GM10248 (cell line): ENCODE measurements at regions not wholly inside any gene's neighbourhood (a gene's known extent, or its start where the extent isn't known, plus 50 kb on each side); places are given as distances from the start of the nearest gene placed in this dataset.

Source experiments
- CTCF ChIA-PET: fragments of 300-600 bp; sonication (Branson Sonifier 250); formaldehyde crosslinking; extraction: SDS; loops from one replicate; lab custom pipeline; 2021; ENCODE audit warnings: antibody characterized with exemption; lab: Yijun Ruan, JAX
- POLR2A ChIA-PET: fragments of 350-650 bp; sonication (Branson Sonifier 250); formaldehyde crosslinking; extraction: SDS; loops from one replicate; lab custom pipeline; 2020; ENCODE audit warnings: antibody characterized with exemption; lab: Yijun Ruan, JAX
- DNase-seq: peaks from one replicate; pipeline ENCODE4 v3.0.0; 2012; ENCODE audit errors: extremely low spot score
- CTCF ChIP-seq: IDR thresholded peaks from 2 replicates; pipeline ENCODE4 v1.5.1; 2012; ENCODE audit warnings: mild to moderate bottlenecking, low read depth; ENCODE audit errors: extremely low read depth, missing control alignments, control extremely low read depth

GRCh38 chr12:62021808-62022207, 238.4 kb upstream of the USP15 start:
- ChIA-PET POLR2A (no interaction called here), CTCF (no interaction called here)
- DNase-seq = no peak
- TF ChIP-seq CTCF = no peak

- TF ChIP-seq CTCF = no peak
- CTCF ChIA-PET = interaction anchor here (2.2 kb wide), 1 partner anchor 23 kb away, joined by 6 read pairs; no protein-coding TSS in a partner anchor
- no peak for DNase-seq
- POLR2A ChIA-PET = no interaction called here
Measured at GRCh38 chr12:62028536-62028935, 231.7 kb upstream of the USP15 start.

DNA sequence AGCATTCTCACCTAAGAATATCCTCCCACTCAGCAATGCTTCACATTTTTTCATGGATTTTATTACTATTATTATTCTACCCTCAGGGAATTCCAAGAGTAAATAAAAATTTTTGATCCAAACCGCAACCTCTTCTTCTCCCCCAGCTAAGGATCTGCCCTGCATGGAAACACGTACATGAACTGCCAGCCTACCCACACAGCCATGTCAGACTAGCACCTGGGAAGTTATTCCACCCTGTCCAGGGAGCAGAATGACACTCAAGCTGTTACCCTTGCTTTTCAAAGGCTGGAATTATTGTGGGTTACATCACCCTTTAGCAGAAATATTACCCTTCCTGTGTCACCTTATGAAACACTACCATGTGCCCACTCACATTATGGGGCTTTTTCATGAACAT, 227.3 kb upstream of the USP15 start:
- no peak for TF ChIP-seq CTCF
- ChIA-PET POLR2A (no interaction called here), CTCF (interaction anchor here (1.3 kb wide), 1 partner anchor 18 kb away, joined by 3 read pairs; no protein-coding TSS in a partner anchor)
- DNase-seq = no peak

- ChIA-PET CTCF (interaction anchor here (2.1 kb wide), 1 partner anchor 9 kb away, joined by 6 read pairs; no protein-coding TSS in a partner anchor), POLR2A (no interaction called here)
- DNase-seq = no peak
- no peak for TF ChIP-seq CTCF
Measured at GRCh38 chr12:62044450-62045135, 215.6 kb upstream of the USP15 start.

DNA sequence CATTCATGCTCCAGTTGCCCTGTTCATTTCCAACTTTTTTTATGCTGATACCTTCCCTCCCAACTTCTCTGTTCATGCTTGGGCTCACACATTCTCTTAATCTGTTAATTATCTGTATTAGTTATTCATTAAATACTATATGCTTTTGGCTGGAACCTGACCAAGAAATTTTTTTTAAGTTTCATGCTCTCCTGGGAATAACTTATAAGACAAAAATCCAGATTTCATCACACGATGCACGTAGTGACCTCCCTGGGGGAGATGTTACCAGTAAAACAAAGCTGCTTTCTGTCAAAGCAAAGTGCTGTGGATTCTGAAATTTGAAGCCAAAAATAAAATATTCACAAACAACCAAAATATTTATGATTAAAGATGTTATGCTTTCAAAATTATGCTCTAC, 215.0 kb upstream of the USP15 start:
- no peak for TF ChIP-seq CTCF
- ChIA-PET CTCF (interaction anchor here (2.1 kb wide), 1 partner anchor 9 kb away, joined by 6 read pairs; no protein-coding TSS in a partner anchor), POLR2A (no interaction called here)
- DNase-seq = no peak

DNA sequence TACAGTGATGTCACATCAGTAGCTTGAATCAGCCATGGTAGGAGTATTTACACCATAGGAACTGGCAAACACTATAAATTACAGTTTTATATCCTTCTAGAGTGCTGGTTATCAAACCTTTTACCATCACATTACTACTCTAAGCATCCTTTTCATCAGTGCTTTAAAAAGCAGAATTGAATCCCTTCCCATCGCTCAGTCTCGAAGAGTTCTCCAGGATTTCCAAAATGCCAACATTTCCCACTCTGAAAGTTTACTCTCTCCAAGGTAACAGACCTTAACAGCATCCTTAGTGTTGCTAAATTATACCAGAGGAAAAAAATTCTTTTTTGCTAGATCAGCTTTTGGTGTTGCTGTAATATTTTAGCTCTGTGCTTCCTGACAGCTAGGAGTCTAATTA, 209.4 kb upstream of the USP15 start:
- CTCF ChIA-PET = interaction anchor here (0.7 to 1.3 kb wide), 5 partner anchors 10 to 142 kb away, joined by 3 read pairs; no protein-coding TSS in a partner anchor
- no peak for TF ChIP-seq CTCF
- POLR2A ChIA-PET = no interaction called here
- no peak for DNase-seq
